ENCODE measurements at regions not wholly inside any gene's neighbourhood (a gene's known extent, or its start where the extent isn't known, plus 50 kb on each side); places are given as distances from the start of the nearest gene placed in this dataset.

DNA sequence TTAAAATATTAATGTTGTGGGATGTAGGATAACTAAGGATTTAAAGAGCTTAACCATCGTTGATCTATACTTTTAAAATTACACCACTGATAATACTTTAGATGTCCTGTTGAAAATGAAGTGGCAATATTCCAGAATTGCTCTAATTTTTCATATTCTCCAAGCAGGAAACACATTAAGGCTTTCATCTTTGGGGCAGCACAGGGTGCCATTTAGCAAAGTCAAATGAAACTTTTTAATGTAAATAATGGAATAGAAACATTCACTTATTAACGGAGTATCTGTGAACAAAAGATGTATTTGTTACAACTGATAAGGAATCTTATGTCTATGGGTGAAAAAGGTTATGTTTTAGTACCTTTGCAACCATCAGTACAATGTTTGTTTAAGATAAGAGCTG, 50.0 kb upstream of the MIR17HG start:
- TF ChIP-seq POLR2AphosphoS5 (IDR thresholded peaks at IDR 0.05; ENCODE audit: borderline replicate concordance, low read depth, low read length) (no peak), EZH2 (IDR thresholded peaks at IDR 0.05) (no peak), FOXP2 (optimal IDR thresholded peaks at IDR 0.05; ENCODE audit: control extremely low read depth, extremely low read length, insufficient read depth) (no peak)
